ENCODE measurements at regions not wholly inside any gene's neighbourhood (a gene's known extent, or its start where the extent isn't known, plus 50 kb on each side); places are given as distances from the start of the nearest gene placed in this dataset.

DNA sequence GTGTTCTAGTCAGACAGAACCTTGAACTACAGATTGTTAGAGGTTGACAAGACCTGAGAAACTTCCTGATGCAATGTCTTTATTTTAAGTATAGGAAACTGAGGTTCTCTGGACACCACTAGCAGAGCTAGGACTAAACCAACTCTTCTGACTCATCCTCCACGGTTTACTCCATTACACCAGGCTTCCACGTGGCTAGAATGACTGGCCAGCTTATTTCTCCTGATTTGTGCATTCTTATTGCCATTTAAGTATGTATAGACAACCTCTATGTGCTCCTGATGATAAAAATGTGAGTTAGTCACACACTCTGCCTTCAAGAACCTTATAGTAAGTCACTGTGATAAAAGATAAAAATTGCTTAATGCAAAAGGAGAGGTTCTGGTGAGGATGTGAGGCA is 182.7 kb downstream of the MEX3B start:
- no peak for ATAC-seq
- no peak for TF ChIP-seq POLR2AphosphoS5 (IDR thresholded peaks at IDR 0.05)
- no peak for TF ChIP-seq EP300 (IDR thresholded peaks at IDR 0.05)
- no peak for TF ChIP-seq POLR2A (IDR thresholded peaks at IDR 0.05)
- TF ChIP-seq, protein P1, sequence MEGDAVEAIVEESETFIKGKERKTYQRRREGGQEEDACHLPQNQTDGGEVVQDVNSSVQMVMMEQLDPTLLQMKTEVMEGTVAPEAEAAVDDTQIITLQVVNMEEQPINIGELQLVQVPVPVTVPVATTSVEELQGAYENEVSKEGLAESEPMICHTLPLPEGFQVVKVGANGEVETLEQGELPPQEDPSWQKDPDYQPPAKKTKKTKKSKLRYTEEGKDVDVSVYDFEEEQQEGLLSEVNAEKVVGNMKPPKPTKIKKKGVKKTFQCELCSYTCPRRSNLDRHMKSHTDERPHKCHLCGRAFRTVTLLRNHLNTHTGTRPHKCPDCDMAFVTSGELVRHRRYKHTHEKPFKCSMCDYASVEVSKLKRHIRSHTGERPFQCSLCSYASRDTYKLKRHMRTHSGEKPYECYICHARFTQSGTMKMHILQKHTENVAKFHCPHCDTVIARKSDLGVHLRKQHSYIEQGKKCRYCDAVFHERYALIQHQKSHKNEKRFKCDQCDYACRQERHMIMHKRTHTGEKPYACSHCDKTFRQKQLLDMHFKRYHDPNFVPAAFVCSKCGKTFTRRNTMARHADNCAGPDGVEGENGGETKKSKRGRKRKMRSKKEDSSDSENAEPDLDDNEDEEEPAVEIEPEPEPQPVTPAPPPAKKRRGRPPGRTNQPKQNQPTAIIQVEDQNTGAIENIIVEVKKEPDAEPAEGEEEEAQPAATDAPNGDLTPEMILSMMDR (IDR thresholded peaks at IDR 0.05): no peak
- Histone ChIP-seq H3K4me1 (no peaks in the 10 kb centered on the region), H3K4me3 (no peak overlapping the region), H3K27ac (no peak overlapping the region), H3K27me3 (no peaks in the 10 kb centered on the region), H3K9me3 (no peaks in the 10 kb centered on the region), H3K36me3 (no peaks in the 10 kb centered on the region)
- 72 to 76% methylated on average over 2 of the region's 2 CpGs for WGBS, 2 donors (ENCODE audit: low coverage in 1 of 2)

DNA sequence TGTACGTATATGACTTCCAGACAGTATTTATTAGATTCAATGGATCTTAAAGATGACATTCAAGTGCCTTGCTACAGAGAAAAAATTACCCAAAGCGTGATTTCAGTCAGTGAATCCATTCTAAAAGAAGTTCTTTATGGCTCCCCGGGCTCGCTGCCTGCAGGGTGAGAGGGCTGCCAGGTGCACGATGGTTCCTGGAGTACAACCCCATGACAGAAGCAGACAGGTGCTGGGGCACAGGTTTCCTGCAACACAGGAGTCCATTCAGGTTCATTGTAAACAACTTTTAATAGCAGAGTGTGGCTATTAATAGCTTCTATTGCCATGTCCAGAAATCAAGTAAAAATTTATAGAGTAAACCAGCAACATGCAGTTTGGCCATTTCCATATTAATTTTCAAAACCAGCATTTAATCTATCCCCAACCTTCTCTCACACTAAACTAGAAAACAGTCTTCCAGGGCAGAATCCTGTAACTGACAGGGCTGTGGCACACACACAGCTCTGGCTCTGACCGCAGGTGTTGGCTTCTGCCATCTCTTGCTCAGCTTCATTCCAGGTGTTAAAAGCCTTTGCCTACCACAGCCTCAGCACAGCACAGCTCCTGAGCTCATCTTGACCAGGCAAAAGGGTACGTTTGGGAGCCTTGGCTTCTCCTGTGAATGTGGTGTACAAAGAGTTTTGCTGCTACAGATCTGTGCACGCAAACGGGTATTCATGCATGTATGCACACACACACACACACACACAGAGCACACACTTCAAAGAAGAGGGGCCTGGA is 185.9 kb downstream of the MEX3B start:
- 81 to 93% methylated on average over 6 to 9 of the region's 9 CpGs for WGBS, 2 donors (ENCODE audit: low coverage in 1 of 2)
- no peaks in the 10 kb centered on the region for H3K9me3 ChIP-seq

DNA sequence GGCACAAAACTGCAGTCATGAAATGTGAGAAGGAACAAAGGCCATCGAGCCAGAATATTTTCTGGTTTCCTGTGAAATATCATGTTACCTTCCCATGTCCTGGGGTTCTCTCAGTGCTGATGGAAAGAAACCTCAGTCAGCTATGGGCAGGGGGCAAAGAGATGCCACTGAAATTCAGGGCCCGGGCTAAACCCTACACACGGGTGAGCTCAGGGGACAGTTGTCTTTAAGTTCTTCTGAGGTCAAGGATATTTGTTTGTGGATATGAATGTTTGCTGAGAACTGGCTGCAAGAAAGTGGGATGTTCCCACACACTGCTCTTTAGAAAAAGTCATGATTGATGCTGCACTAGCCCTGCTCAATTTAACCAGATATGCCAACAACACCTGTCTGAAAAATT is 187.2 kb downstream of the MEX3B start:
- Histone ChIP-seq H3K36me3 (no peaks in the 10 kb centered on the region), H3K27me3 (no peaks in the 10 kb centered on the region), H3K27ac (no peak overlapping the region), H3K4me1 (no peaks in the 10 kb centered on the region), H3K9me3 (no peaks in the 10 kb centered on the region), H3K4me3 (no peak overlapping the region)
- no peak for ATAC-seq
- 54 to 75% methylated on average over 3 of the region's 3 CpGs for WGBS, 2 donors (ENCODE audit: low coverage in 1 of 2)
- TF ChIP-seq POLR2AphosphoS5 (IDR thresholded peaks at IDR 0.05) (no peak), POLR2A (IDR thresholded peaks at IDR 0.05) (no peak), EP300 (IDR thresholded peaks at IDR 0.05) (no peak)
- TF ChIP-seq, protein P1 (IDR thresholded peaks at IDR 0.05): no peak

More for the DNA sequence above, 185.9 kb downstream of the MEX3B start:
- H3K4me1 ChIP-seq: no peaks in the 10 kb centered on the region
- no peaks in the 10 kb centered on the region for H3K27me3 ChIP-seq
- TF ChIP-seq POLR2AphosphoS5 (IDR thresholded peaks at IDR 0.05) (no peak), POLR2A (IDR thresholded peaks at IDR 0.05) (no peak), EP300 (IDR thresholded peaks at IDR 0.05) (no peak)
- TF ChIP-seq, protein P1 (IDR thresholded peaks at IDR 0.05): no peak
- no peaks in the 10 kb centered on the region for H3K36me3 ChIP-seq
- H3K27ac ChIP-seq: no peak overlapping the region
- no peak overlapping the region for H3K4me3 ChIP-seq
- no peak for ATAC-seq

DNA sequence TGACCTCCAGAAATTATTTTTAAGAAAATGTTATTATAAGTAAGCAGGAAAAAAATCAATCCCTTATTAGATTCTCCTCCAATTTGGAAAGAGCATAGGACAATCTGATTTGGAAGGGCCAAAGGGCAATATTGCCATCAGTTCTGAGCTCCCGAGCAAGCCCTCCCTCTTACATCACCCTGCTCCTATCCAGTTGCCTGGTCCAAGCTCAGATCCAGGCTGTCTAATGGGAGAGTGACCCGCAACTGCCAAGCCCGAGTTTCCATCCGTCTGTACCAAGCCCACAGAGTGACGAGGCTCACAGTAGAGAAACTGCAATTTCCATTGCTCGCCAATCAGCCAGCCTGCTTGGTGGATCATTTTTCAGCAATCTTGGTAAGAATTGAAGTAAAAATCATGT is 187.7 kb downstream of the MEX3B start:
- TF ChIP-seq, protein P1 (IDR thresholded peaks at IDR 0.05): no peak
- no peak for TF ChIP-seq EP300 (IDR thresholded peaks at IDR 0.05)
- no peak for TF ChIP-seq POLR2A (IDR thresholded peaks at IDR 0.05)
- TF ChIP-seq POLR2AphosphoS5 (IDR thresholded peaks at IDR 0.05): no peak
- WGBS, 2 donors (ENCODE audit: low coverage in 1 of 2): 79 to 83% methylated on average over 1 to 6 of the region's 6 CpGs
- H3K27me3 ChIP-seq: no peaks in the 10 kb centered on the region
- H3K27ac ChIP-seq: no peak overlapping the region
- no peak overlapping the region for H3K4me3 ChIP-seq
- no peaks in the 10 kb centered on the region for H3K36me3 ChIP-seq
- H3K4me1 ChIP-seq: no peaks in the 10 kb centered on the region
- no peak for ATAC-seq
- no peaks in the 10 kb centered on the region for H3K9me3 ChIP-seq

DNA sequence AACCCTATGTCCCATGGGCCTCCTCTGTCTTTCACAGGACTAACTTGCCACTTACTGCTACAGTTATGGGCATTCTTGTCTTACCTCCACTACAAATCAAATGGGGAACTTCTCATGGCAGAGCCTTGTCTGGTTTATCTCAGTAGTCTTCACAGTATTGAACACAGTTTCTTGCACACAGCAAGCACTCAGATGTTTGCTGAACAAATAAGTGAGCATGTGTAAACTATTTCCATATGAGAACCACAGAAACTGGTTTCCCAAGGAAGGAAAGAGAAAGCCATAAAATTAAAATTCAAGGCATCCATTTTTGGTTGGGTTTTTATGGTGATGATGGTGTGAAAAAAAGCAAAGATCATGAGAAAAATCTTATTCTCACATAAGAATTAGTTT is 189.2 kb downstream of the MEX3B start:
- Histone ChIP-seq H3K36me3 (no peaks in the 10 kb centered on the region), H3K9me3 (no peaks in the 10 kb centered on the region), H3K4me1 (no peaks in the 10 kb centered on the region), H3K27ac (no peak overlapping the region), H3K4me3 (no peak overlapping the region), H3K27me3 (no peaks in the 10 kb centered on the region)
- TF ChIP-seq EP300 (IDR thresholded peaks at IDR 0.05): no peak
- TF ChIP-seq, protein P1 (IDR thresholded peaks at IDR 0.05): no peak
- TF ChIP-seq POLR2AphosphoS5 (IDR thresholded peaks at IDR 0.05): no peak
- no peak for TF ChIP-seq POLR2A (IDR thresholded peaks at IDR 0.05)
- ATAC-seq: no peak

All from gastroesophageal sphincter (tissue), 4 donors.